WERI-Rb-1 (cell line): ENCODE measurements at regions not wholly inside any gene's neighbourhood (a gene's known extent, or its start where the extent isn't known, plus 50 kb on each side); places are given as distances from the start of the nearest gene placed in this dataset.

Experiments
- DNase-seq: peaks from one replicate; pipeline ENCODE4 v3.0.0-alpha.2; 2020
- H3K27ac ChIP-seq: fragments of 250-450 bp; sonication (Bioruptor Pico); 2 replicates; pipeline ENCODE4 v1.5.1; 2020; ENCODE audit warnings: mild to moderate bottlenecking, moderate library complexity
- H3K27me3 ChIP-seq: fragments of 250-450 bp; sonication (Bioruptor Pico); 2 replicates; pipeline ENCODE4 v1.5.1; 2021; ENCODE audit warnings: mild to moderate bottlenecking, low read depth, moderate library complexity; ENCODE audit not compliant: insufficient read depth, severe bottlenecking
- H3K36me3 ChIP-seq: fragments of 250-450 bp; sonication (Bioruptor Pico); 2 replicates; pipeline ENCODE4 v1.5.1; 2020; ENCODE audit warnings: mild to moderate bottlenecking, moderate library complexity
- H3K4me3 ChIP-seq: 2 replicates; pipeline ENCODE4 v1.5.1; 2011; ENCODE audit warnings: low read depth, mild to moderate bottlenecking, control low read depth, low read length
- H3K9me3 ChIP-seq: fragments of 250-450 bp; sonication (Bioruptor Pico); 2 replicates; pipeline ENCODE4 v1.5.1; 2021; ENCODE audit warnings: mild to moderate bottlenecking, moderate library complexity; ENCODE audit not compliant: severe bottlenecking
- TF ChIP-seq, protein P1 (sequence below): IDR thresholded peaks from 2 replicates; pipeline ENCODE4 v1.5.1; 2011; ENCODE audit warnings: low read depth, mild to moderate bottlenecking, control low read depth, inconsistent platforms, low read length

DNA sequence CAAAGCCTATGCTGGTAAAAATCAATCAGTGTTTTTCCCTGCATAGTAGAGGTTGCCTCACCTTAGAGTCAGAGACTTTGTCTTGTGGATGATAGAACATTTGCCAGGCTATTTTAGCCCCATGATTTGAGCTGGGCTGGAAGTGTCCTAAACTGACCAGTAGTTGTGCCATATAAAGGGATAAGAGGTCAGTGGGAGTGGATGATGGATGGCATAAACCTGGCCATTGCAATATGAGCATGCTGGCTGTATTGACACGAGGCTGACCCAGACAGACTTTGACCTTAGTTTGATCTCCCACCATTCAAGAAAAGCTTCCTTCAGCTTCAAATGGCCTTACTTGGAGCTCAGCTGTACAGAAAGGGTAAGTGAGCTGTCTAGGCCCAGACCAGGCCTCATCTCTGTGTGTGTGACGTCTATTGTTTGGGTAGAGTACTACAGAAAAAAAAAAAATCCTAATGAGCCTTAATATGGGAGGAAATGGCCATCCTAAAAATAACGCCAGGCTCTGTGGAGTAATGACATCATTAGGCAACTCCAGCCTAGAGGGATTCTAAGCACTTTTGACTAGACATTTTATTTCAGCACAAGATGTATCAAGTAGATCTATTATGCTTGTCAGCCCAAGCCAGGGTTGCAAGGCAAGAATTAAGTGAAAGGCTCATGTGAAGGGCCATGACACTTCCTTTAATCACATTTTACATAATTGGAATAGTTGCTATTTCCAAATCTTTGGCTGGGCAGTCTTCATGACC, 51.3 kb upstream of the CADM1 start:
- H3K36me3 ChIP-seq: no peaks in the 10 kb centered on the region
- DNase-seq: no peak
- no peak overlapping the region for H3K27ac ChIP-seq
- no peak overlapping the region for H3K4me3 ChIP-seq
- TF ChIP-seq, protein P1, sequence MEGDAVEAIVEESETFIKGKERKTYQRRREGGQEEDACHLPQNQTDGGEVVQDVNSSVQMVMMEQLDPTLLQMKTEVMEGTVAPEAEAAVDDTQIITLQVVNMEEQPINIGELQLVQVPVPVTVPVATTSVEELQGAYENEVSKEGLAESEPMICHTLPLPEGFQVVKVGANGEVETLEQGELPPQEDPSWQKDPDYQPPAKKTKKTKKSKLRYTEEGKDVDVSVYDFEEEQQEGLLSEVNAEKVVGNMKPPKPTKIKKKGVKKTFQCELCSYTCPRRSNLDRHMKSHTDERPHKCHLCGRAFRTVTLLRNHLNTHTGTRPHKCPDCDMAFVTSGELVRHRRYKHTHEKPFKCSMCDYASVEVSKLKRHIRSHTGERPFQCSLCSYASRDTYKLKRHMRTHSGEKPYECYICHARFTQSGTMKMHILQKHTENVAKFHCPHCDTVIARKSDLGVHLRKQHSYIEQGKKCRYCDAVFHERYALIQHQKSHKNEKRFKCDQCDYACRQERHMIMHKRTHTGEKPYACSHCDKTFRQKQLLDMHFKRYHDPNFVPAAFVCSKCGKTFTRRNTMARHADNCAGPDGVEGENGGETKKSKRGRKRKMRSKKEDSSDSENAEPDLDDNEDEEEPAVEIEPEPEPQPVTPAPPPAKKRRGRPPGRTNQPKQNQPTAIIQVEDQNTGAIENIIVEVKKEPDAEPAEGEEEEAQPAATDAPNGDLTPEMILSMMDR: no peak
- H3K27me3 ChIP-seq: no peaks in the 10 kb centered on the region
- peaks cover 8% of the 10 kb centered on the region for H3K9me3 ChIP-seq
